GM12875 (cell line): ENCODE measurements at regions not wholly inside any gene's neighbourhood (a gene's known extent, or its start where the extent isn't known, plus 50 kb on each side); places are given as distances from the start of the nearest gene placed in this dataset.

Experiments
- H3K4me3 ChIP-seq: one replicate; pipeline ENCODE4 v1.5.1; 2011; ENCODE audit warnings: low read depth, low read length, control low read depth
- TF ChIP-seq, protein P1 (sequence below): IDR thresholded peaks from 2 replicates; pipeline ENCODE4 v1.5.1; 2011; ENCODE audit warnings: low read depth, mild to moderate bottlenecking, control low read depth, inconsistent platforms, low read length, moderate library complexity, borderline replicate concordance; ENCODE audit not compliant: insufficient read depth

DNA sequence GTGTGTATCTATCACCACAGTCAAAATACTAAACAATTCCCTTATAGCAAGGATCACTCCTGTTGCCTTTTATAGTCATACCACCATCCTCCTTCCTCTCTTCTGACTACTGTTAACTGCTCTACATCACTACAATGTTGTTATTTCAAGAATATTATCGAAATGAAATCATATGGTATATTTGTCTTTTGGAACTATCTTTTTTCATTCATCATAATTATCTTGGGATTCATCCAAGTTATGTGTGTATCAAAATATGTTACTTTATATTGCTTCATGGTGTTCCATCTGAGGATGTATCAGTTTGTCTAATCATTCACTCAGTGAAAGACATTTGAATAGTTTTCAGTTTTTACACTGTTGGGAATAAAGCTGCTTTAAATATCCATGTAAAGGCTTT, 1423.0 kb upstream of the PIK3C3 start:
- no peak overlapping the region for H3K4me3 ChIP-seq
- TF ChIP-seq, protein P1, sequence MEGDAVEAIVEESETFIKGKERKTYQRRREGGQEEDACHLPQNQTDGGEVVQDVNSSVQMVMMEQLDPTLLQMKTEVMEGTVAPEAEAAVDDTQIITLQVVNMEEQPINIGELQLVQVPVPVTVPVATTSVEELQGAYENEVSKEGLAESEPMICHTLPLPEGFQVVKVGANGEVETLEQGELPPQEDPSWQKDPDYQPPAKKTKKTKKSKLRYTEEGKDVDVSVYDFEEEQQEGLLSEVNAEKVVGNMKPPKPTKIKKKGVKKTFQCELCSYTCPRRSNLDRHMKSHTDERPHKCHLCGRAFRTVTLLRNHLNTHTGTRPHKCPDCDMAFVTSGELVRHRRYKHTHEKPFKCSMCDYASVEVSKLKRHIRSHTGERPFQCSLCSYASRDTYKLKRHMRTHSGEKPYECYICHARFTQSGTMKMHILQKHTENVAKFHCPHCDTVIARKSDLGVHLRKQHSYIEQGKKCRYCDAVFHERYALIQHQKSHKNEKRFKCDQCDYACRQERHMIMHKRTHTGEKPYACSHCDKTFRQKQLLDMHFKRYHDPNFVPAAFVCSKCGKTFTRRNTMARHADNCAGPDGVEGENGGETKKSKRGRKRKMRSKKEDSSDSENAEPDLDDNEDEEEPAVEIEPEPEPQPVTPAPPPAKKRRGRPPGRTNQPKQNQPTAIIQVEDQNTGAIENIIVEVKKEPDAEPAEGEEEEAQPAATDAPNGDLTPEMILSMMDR = no peak

DNA sequence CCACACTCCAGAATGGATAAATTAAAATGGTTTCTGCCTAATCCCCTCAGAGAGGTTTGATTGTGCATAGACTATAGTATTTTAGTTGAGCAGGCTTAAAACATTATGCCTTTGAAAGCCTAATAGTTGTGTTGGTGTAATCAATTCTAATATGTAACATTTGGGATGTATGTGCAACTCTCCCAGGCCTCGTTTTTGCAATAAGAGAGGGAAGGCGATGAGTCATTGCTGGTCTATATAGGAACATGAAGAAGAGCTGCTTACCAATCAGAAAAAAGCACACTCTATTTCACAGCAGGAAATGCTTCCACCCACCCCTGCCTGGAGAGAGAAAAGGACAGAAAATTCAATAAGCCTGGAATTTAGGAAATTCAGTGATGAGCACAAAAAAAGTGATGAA, 1424.0 kb upstream of the PIK3C3 start:
- TF ChIP-seq, protein P1 = no peak
- no peak overlapping the region for H3K4me3 ChIP-seq

DNA sequence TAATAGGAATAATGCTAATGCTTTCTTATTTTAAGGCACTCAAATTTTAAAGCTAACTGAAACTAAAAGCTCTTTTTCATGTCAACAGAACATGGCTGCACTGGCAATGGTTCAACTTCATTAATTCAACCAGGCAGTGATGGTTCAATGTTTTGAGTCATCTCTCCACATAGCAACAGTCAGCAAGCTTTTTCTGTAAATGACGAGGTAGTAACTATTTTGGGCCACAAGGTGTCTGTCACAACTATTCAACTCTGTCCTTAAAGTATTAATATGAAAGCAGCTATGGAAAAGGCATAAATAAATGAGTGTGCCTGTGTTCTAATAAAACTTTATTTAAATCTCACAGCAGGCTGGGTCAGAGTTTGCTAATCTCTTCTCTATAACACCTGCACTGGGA, 1425.6 kb upstream of the PIK3C3 start:
- no peak overlapping the region for H3K4me3 ChIP-seq
- TF ChIP-seq, protein P1 = no peak

DNA sequence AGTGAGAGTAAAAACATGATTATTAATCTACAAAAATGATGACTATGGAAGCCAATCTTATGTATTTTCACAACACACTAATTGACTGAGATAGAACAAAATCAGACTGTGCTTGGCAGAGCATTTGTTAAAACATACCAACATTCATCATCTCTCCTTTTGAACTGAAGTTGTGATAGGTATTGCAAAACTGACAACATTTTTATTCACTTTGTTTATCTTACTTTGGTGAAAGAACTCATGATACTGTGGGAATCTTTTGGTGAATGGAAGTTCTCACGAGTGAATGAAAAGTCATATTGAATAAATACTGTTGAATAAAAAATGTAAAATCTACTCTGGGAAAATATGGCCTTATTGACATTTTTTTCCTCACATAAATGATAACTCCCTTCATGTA, 1430.2 kb upstream of the PIK3C3 start:
- TF ChIP-seq, protein P1 = no peak
- no peak overlapping the region for H3K4me3 ChIP-seq

DNA sequence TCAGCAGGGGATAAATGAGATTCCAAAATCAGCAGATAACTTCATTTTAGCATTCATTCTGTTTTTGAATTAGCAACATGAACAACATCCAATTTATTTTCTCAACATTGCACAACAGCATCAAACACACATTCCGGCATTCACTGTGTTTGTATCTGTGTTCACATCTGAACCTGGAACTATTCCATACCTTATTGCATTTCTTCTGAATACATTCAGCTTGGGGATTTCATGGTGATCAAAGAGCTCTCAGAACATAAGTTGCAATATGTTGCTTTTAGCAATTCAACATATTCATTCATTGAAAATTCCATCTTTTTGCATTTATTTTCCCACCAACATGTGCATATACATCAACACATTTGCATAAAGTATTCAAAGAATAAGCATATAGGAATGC, 1431.7 kb upstream of the PIK3C3 start:
- TF ChIP-seq, protein P1 = no peak
- H3K4me3 ChIP-seq = no peak overlapping the region

DNA sequence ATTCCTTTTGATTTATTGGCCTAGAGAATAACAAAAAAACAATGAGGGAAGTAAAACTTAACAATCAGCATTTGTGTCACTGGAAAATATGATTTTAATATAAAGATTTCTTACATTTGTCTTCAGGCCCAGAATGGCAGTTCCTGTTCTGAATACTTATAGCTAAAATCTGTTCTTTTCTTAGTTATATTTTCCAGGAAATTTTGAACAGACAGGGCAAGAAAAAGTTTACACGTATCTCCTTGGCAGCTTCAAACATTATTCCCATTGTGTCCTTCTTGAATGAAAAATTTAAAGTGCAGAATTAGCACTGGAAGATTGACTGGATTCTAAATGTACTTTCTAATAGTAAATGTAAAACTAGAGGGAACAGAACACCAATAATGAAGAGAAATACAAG, 1454.0 kb upstream of the PIK3C3 start:
- TF ChIP-seq, protein P1 = no peak
- no peak overlapping the region for H3K4me3 ChIP-seq

DNA sequence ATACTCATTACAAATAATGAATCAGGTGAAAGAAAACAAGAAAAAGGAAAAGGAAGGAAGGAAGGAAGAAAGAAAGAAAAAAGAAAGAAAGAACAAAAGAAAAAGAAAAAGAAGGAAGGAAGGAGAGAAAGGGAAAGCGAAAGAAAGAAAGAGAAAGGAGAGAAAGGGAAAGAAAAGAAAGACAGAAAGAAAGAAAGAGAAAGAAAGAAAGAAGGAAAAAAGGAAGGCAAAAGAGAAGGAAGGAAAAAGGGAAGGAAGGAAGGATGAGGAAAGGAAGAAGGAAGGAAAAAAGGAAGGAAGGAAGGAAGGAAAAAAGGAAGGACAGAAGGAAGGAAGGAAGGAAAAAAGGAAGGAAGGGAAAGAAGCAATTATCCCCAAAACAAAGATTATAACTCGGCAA, 1460.4 kb upstream of the PIK3C3 start:
- TF ChIP-seq, protein P1 = no peak
- H3K4me3 ChIP-seq = no peak overlapping the region
